Hepatocyte (in vitro differentiated cells): ENCODE measurements at regions not wholly inside any gene's neighbourhood (a gene's known extent, or its start where the extent isn't known, plus 50 kb on each side); places are given as distances from the start of the nearest gene placed in this dataset.
"Not testable (repeated sequence)": the region's sequence is repeated elsewhere in the genome, so short reads cannot be mapped to it uniquely, and the experiment has no call there.

Experiments
- DNase-seq: peaks from one replicate; pipeline ENCODE4 v3.0.0-alpha.2; 2016; ENCODE audit warnings: low spot score
- H2AFZ ChIP-seq: fragments of 200-600 bp; sonication (generic); 2 replicates; pipeline ENCODE4 v1.6.0; 2016; ENCODE audit warnings: antibody characterized with exemption, mild to moderate bottlenecking
- H3K27ac ChIP-seq: fragments of 200-600 bp; sonication (generic); 2 replicates; pipeline ENCODE4 v1.5.1; 2016; ENCODE audit warnings: mild to moderate bottlenecking
- H3K27me3 ChIP-seq: fragments of 200-600 bp; sonication (generic); 2 replicates; pipeline ENCODE4 v1.6.1; 2016
- H3K36me3 ChIP-seq: fragments of 200-600 bp; sonication (generic); replicated peaks from 2 replicates; pipeline ENCODE4 v1.5.1; 2016; ENCODE audit warnings: low read depth; ENCODE audit not compliant: insufficient read depth
- H3K4me1 ChIP-seq: fragments of 200-600 bp; sonication (generic); 2 replicates; pipeline ENCODE4 v1.5.1; 2016; ENCODE audit warnings: mild to moderate bottlenecking, moderate library complexity; ENCODE audit not compliant: insufficient read depth
- H3K4me2 ChIP-seq: fragments of 200-600 bp; sonication (generic); 2 replicates; pipeline ENCODE4 v1.6.0; 2016
- H3K4me3 ChIP-seq: fragments of 200-600 bp; sonication (generic); 2 replicates; pipeline ENCODE4 v1.5.1; 2016; ENCODE audit warnings: mild to moderate bottlenecking
- H3K79me2 ChIP-seq: fragments of 200-600 bp; sonication (generic); 2 replicates; pipeline ENCODE4 v1.6.0; 2017; ENCODE audit warnings: mild to moderate bottlenecking
- H3K9me2 ChIP-seq: fragments of 200-600 bp; sonication (generic); replicated peaks from 2 replicates; pipeline ENCODE4 v1.6.0; 2017; ENCODE audit warnings: mild to moderate bottlenecking; ENCODE audit not compliant: insufficient read depth
- H3K9me3 ChIP-seq: fragments of 200-600 bp; sonication (generic); 2 replicates; pipeline ENCODE4 v1.5.1; 2016; ENCODE audit warnings: low read depth, mild to moderate bottlenecking
- H4K20me1 ChIP-seq: fragments of 200-600 bp; sonication (generic); 2 replicates; pipeline ENCODE4 v1.6.0; 2016; ENCODE audit warnings: mild to moderate bottlenecking; ENCODE audit not compliant: insufficient read depth, poor library complexity, severe bottlenecking
- CTCF ChIP-seq: fragments of 200-600 bp; sonication (generic); IDR thresholded peaks from 2 replicates; pipeline ENCODE4 v1.5.1; 2016; ENCODE audit warnings: antibody characterized with exemption, mild to moderate bottlenecking; ENCODE audit not compliant: poor library complexity
- EZH2 ChIP-seq: fragments of 200-600 bp; sonication (generic); IDR thresholded peaks from 2 replicates; pipeline ENCODE4 v1.6.1; 2016; ENCODE audit warnings: antibody characterized with exemption, mild to moderate bottlenecking, borderline replicate concordance
- EZH2phosphoT487 ChIP-seq: fragments of 200-600 bp; sonication (generic); IDR thresholded peaks from one replicate; pipeline ENCODE4 v1.6.1; 2018; ENCODE audit warnings: antibody characterized with exemption, mild to moderate bottlenecking, low read depth, moderate library complexity; ENCODE audit not compliant: unreplicated experiment, severe bottlenecking
- WGBS: methylation state at CpG from one replicate; pipeline ENCODE4 v1.1.6; 2016; ENCODE audit warnings: low lambda C conversion rate; ENCODE audit errors: missing lambda C conversion rate; 5-methylcytosine and 5-hydroxymethylcytosine counted together

- H3K36me3 ChIP-seq: no peaks in the 10 kb centered on the region
Measured at GRCh38 chr13:94842901-94843300, 130.6 kb upstream of the SOX21 start.

DNA sequence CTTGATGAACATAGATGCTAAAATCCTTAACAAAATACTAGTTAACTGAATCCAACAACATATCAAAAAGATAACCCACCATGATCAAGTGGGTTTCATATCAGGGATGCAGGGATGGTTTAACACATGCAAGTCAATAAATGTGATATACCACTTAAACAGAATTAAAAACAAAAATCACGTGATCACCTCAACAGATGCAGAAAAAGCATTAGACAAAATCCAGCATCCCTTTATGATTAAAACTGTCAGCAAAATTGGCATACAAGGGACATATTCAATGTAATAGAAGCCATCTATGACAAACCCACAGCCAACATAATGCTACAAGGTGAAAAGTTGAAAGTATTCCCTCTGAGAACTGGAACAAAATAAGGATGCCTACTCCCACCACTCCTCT, 124.7 kb upstream of the SOX21 start:
- 96% methylated on average over 1 of the region's 1 CpG for WGBS
- not testable (repeated sequence) for H3K36me3 ChIP-seq, H2AFZ ChIP-seq, DNase-seq, H3K4me1 ChIP-seq, H3K9me2 ChIP-seq, H3K4me3 ChIP-seq, H4K20me1 ChIP-seq, H3K79me2 ChIP-seq, H3K4me2 ChIP-seq, H3K9me3 ChIP-seq, H3K27me3 ChIP-seq, H3K27ac ChIP-seq

More at GRCh38 chr13:94842901-94843300, 130.6 kb upstream of the SOX21 start:
- H3K79me2 ChIP-seq: no peaks in the 10 kb centered on the region
- no peak overlapping the region for H3K4me3 ChIP-seq
- no peaks in the 10 kb centered on the region for H3K4me1 ChIP-seq
- no peak overlapping the region for H2AFZ ChIP-seq
- H3K4me2 ChIP-seq: no peak overlapping the region
- TF ChIP-seq CTCF: no peak
- no peak for TF ChIP-seq EZH2phosphoT487
- TF ChIP-seq EZH2: no peak
- no peaks in the 10 kb centered on the region for H4K20me1 ChIP-seq
- no peaks in the 10 kb centered on the region for H3K27me3 ChIP-seq
- no peaks in the 10 kb centered on the region for H3K9me3 ChIP-seq
- no peak overlapping the region for H3K27ac ChIP-seq
- H3K9me2 ChIP-seq: no peaks in the 10 kb centered on the region
- no peak for DNase-seq

- TF ChIP-seq EZH2phosphoT487 (no peak), CTCF (no peak), EZH2 (no peak)
Measured at GRCh38 chr13:94829837-94830365, 117.6 kb upstream of the SOX21 start.

DNA sequence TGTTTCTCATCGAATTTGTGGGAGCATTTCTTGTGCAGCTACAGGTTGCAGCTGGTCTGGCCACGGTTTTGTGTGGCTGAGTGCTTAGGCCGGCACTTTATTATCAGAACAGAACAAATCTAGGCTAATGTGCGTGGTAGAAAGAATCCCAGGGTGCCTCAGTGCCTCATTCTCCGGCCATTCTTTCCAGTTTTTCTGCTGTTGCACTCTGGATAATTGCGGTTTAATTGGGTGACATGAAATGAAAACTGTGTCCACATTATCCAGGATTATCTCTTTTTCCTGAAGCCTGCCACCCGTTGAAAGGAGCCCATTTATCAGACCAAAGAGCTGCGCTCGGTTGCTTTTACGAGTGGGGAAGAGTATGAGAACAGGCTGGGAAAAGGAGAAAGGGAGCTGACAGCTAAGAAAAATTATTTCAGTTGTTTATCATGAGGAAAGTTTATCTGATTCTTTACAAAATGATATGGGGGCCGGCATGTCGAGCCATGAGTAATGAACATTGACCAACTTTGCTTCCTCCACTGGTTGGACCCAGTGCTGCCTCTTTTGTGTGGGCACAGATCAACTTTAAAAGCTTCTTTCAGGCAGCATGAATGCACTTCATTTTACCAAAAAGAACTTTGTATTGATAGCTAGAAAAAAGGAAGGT, 117.0 kb upstream of the SOX21 start:
- Histone ChIP-seq H4K20me1 (no peaks in the 10 kb centered on the region), H3K36me3 (no peaks in the 10 kb centered on the region), H3K9me2 (no peaks in the 10 kb centered on the region), H3K4me3 (no peak overlapping the region), H3K9me3 (no peaks in the 10 kb centered on the region), H3K4me2 (no peak overlapping the region), H3K79me2 (no peaks in the 10 kb centered on the region), H3K27ac (no peak overlapping the region), H3K27me3 (peaks cover 4% of the 10 kb centered on the region), H2AFZ (no peak overlapping the region), H3K4me1 (no peaks in the 10 kb centered on the region)
- WGBS: 50% methylated on average over 12 of the region's 12 CpGs
- no peak for DNase-seq
- no peak for TF ChIP-seq EZH2

More at GRCh38 chr13:94829837-94830365, 117.6 kb upstream of the SOX21 start:
- no peak for DNase-seq
- Histone ChIP-seq H3K79me2 (no peaks in the 10 kb centered on the region), H3K27me3 (peaks cover 4% of the 10 kb centered on the region), H4K20me1 (no peaks in the 10 kb centered on the region), H3K36me3 (no peaks in the 10 kb centered on the region), H2AFZ (no peak overlapping the region), H3K4me1 (no peaks in the 10 kb centered on the region), H3K9me2 (no peaks in the 10 kb centered on the region), H3K27ac (no peak overlapping the region), H3K9me3 (no peaks in the 10 kb centered on the region), H3K4me2 (no peak overlapping the region), H3K4me3 (no peak overlapping the region)
- 95% methylated on average over 3 of the region's 3 CpGs for WGBS
